ENCODE measurements at regions not wholly inside any gene's neighbourhood (a gene's known extent, or its start where the extent isn't known, plus 50 kb on each side); places are given as distances from the start of the nearest gene placed in this dataset.

GRCh38 chr11:110874437-110875030, 162.3 kb upstream of the ARHGAP20 start:
- in situ Hi-C loops (cut with MboI; ENCODE audit: low sequenced_read_pairs, unreplicated experiment): no loop called here
- TF ChIP-seq CTCF (IDR thresholded peaks at IDR 0.05; ENCODE audit: borderline replicate concordance, control extremely low read depth, extremely low read depth, insufficient read depth, missing control alignments): no peak

GRCh38 chr11:110873975-110874374, 161.7 kb upstream of the ARHGAP20 start:
- no peak for DNase-seq (ENCODE audit: low spot score)
- TF ChIP-seq CTCF (IDR thresholded peaks at IDR 0.05; ENCODE audit: borderline replicate concordance, control extremely low read depth, extremely low read depth, insufficient read depth, missing control alignments): no peak
- in situ Hi-C loops (cut with MboI; ENCODE audit: low sequenced_read_pairs, unreplicated experiment): no loop called here

More at GRCh38 chr11:110874437-110875030, 162.3 kb upstream of the ARHGAP20 start:
- no peak for DNase-seq (ENCODE audit: low spot score)

GRCh38 chr11:110870816-110871522, 158.7 kb upstream of the ARHGAP20 start:
- in situ Hi-C loops (cut with MboI; ENCODE audit: low sequenced_read_pairs, unreplicated experiment): no loop called here
- DNase-seq (ENCODE audit: low spot score): no peak
- TF ChIP-seq CTCF (IDR thresholded peaks at IDR 0.05; ENCODE audit: borderline replicate concordance, control extremely low read depth, extremely low read depth, insufficient read depth, missing control alignments): no peak

GRCh38 chr11:110867951-110868350, 155.7 kb upstream of the ARHGAP20 start:
- no peak for DNase-seq (ENCODE audit: low spot score)
- no peak for TF ChIP-seq CTCF (IDR thresholded peaks at IDR 0.05; ENCODE audit: borderline replicate concordance, control extremely low read depth, extremely low read depth, insufficient read depth, missing control alignments)
- in situ Hi-C loops (cut with MboI; ENCODE audit: low sequenced_read_pairs, unreplicated experiment): no loop called here

GRCh38 chr11:110866081-110866480, 153.8 kb upstream of the ARHGAP20 start:
- in situ Hi-C loops (cut with MboI; ENCODE audit: low sequenced_read_pairs, unreplicated experiment): no loop called here
- TF ChIP-seq CTCF (IDR thresholded peaks at IDR 0.05; ENCODE audit: borderline replicate concordance, control extremely low read depth, extremely low read depth, insufficient read depth, missing control alignments): no peak
- no peak for DNase-seq (ENCODE audit: low spot score)

- in situ Hi-C loops (cut with MboI; ENCODE audit: low sequenced_read_pairs, unreplicated experiment): no loop called here
- TF ChIP-seq CTCF (IDR thresholded peaks at IDR 0.05; ENCODE audit: borderline replicate concordance, control extremely low read depth, extremely low read depth, insufficient read depth, missing control alignments): no peak
- DNase-seq (ENCODE audit: low spot score): no peak
Measured at GRCh38 chr11:110862407-110862806, 150.2 kb upstream of the ARHGAP20 start.
